ENCODE measurements at regions not wholly inside any gene's neighbourhood (a gene's known extent, or its start where the extent isn't known, plus 50 kb on each side); places are given as distances from the start of the nearest gene placed in this dataset.

- Histone ChIP-seq H4K20me1 (ENCODE audit: insufficient read depth) (no peaks in the 10 kb centered on the region), H3K4me2 (no peak overlapping the region), H3K9me3 (ENCODE audit: insufficient read depth, low read depth) (no peaks in the 10 kb centered on the region), H3K27me3 (ENCODE audit: insufficient read depth, low read depth) (no peaks in the 10 kb centered on the region), H2AFZ (no peak overlapping the region), H3F3A (ENCODE audit: insufficient read depth, low read depth) (no peaks in the 10 kb centered on the region), H3K36me3 (ENCODE audit: low read depth) (no peaks in the 10 kb centered on the region), H3K4me3 (no peak overlapping the region), H3K79me2 (ENCODE audit: low read depth) (no peaks in the 10 kb centered on the region), H3K4me1 (replicated peaks; ENCODE audit: insufficient read depth) (no peaks in the 10 kb centered on the region), H3K9me2 (ENCODE audit: insufficient read depth) (no peaks in the 10 kb centered on the region), H3K27ac (no peak overlapping the region)
- no peak for DNase-seq
- intact Hi-C loops (cut with micrococcal nuclease; ENCODE audit: unreplicated experiment), result no loop called here
- TF ChIP-seq EZH2 (IDR thresholded peaks at IDR 0.05; ENCODE audit: low read depth) (no peak), CTCF (conservative IDR thresholded peaks at IDR 0.05) (no peak)
- CTCF ChIA-PET, result no interaction called here
- no TSS peak for BruUV-seq (replicated peaks)
- POLR2A ChIA-PET (ENCODE audit: unreplicated experiment), result no interaction called here
Measured at GRCh38 chr9:27880156-27880555, 306.9 kb upstream of the C9orf72 start.

GRCh38 chr9:27880635-27881034, 307.4 kb upstream of the C9orf72 start:
- H3K9me2 ChIP-seq (ENCODE audit: insufficient read depth), result no peaks in the 10 kb centered on the region
- H3K4me2 ChIP-seq, result no peak overlapping the region
- intact Hi-C loops (cut with micrococcal nuclease; ENCODE audit: unreplicated experiment), result no loop called here
- no peak overlapping the region for H3K27ac ChIP-seq
- H3K27me3 ChIP-seq (ENCODE audit: insufficient read depth, low read depth), result no peaks in the 10 kb centered on the region
- ChIA-PET POLR2A (ENCODE audit: unreplicated experiment) (no interaction called here), CTCF (no interaction called here)
- no peaks in the 10 kb centered on the region for H3K36me3 ChIP-seq (ENCODE audit: low read depth)
- no peak for TF ChIP-seq EZH2 (IDR thresholded peaks at IDR 0.05; ENCODE audit: low read depth)
- no peak for TF ChIP-seq CTCF (conservative IDR thresholded peaks at IDR 0.05)
- H3K4me3 ChIP-seq, result no peak overlapping the region
- H2AFZ ChIP-seq, result no peak overlapping the region
- no peaks in the 10 kb centered on the region for H3K79me2 ChIP-seq (ENCODE audit: low read depth)
- no peaks in the 10 kb centered on the region for H3K9me3 ChIP-seq (ENCODE audit: insufficient read depth, low read depth)
- H3F3A ChIP-seq (ENCODE audit: insufficient read depth, low read depth), result no peaks in the 10 kb centered on the region
- no peaks in the 10 kb centered on the region for H3K4me1 ChIP-seq (replicated peaks; ENCODE audit: insufficient read depth)
- DNase-seq, result no peak
- H4K20me1 ChIP-seq (ENCODE audit: insufficient read depth), result no peaks in the 10 kb centered on the region
- no TSS peak for BruUV-seq (replicated peaks)

DNA sequence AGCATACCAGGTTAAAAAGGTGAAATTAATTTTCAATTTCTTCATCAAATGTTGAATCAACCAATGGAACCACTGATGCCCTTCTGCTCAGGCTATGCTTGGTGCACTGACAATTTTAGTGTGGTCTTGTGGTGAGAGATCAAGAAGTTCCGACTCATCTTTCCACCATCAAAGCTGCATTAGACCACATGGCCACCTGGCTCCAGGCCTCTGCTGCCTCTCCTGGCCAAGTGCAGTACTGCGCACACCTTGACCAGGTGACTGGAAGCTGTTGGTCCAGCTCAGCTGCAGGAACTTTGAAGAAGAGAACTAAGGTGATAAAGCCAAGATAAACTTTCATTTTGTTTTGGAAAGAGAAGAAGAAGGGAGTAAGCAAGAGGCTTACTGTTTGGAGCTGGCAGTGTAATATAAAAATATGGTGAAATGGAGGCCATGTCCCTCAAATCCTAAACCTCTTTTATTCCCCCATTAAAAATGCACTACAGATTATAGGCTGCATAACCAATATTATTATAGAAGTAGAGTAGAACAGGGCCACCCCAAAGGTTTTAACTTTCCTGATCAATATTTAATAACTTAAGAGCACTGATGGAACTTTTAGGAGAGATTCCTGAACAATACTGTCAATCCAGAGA, 315.5 kb upstream of the C9orf72 start:
- Histone ChIP-seq H2AFZ (no peak overlapping the region), H4K20me1 (ENCODE audit: insufficient read depth) (no peaks in the 10 kb centered on the region), H3K27ac (no peak overlapping the region), H3K79me2 (ENCODE audit: low read depth) (no peaks in the 10 kb centered on the region), H3K9me2 (ENCODE audit: insufficient read depth) (no peaks in the 10 kb centered on the region), H3F3A (ENCODE audit: insufficient read depth, low read depth) (no peaks in the 10 kb centered on the region), H3K4me2 (no peak overlapping the region), H3K4me3 (no peak overlapping the region), H3K36me3 (ENCODE audit: low read depth) (no peaks in the 10 kb centered on the region), H3K4me1 (replicated peaks; ENCODE audit: insufficient read depth) (no peaks in the 10 kb centered on the region), H3K27me3 (ENCODE audit: insufficient read depth, low read depth) (no peaks in the 10 kb centered on the region), H3K9me3 (ENCODE audit: insufficient read depth, low read depth) (no peaks in the 10 kb centered on the region)
- POLR2A ChIA-PET (ENCODE audit: unreplicated experiment), result no interaction called here
- DNase-seq, result peak in 1 of 2 experiments; percentile 15
- intact Hi-C loops (cut with micrococcal nuclease; ENCODE audit: unreplicated experiment), result no loop called here
- peak; percentile 76 for TF ChIP-seq CTCF (conservative IDR thresholded peaks at IDR 0.05)
- no peak for TF ChIP-seq EZH2 (IDR thresholded peaks at IDR 0.05; ENCODE audit: low read depth)
- CTCF ChIA-PET, result no interaction called here
- BruUV-seq (replicated peaks), result no TSS peak

All from PC-9 (cell line).